ENCODE measurements at regions not wholly inside any gene's neighbourhood (a gene's known extent, or its start where the extent isn't known, plus 50 kb on each side); places are given as distances from the start of the nearest gene placed in this dataset.

- TF ChIP-seq CTCF (IDR thresholded peaks at IDR 0.05) (no peak), EZH2 (IDR thresholded peaks at IDR 0.05) (no peak)
Measured at GRCh38 chr13:111650626-111651025, 330.2 kb downstream of the TEX29 start.
